ENCODE measurements at regions not wholly inside any gene's neighbourhood (a gene's known extent, or its start where the extent isn't known, plus 50 kb on each side); places are given as distances from the start of the nearest gene placed in this dataset.

DNA sequence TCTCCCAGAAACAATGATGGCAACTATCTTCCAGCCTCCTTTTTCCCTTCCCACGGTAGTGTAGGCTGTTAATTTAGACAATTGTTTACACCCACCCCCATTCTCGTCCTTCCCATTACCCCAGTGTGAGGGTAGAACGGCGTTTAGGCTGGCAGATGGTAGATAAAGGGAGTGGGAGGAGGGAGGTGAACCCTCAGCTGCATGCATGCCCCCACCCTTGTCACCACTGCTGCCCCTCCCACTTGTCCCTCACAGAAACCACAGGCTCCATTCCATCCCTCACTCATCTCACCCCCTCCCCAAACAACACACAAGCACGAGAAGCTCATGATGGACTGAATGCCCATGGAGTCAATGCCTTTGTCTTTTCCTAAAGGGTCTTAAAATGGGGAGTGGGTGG lies 107.9 kb upstream of the PARD3B start:
- no peak for TF ChIP-seq POLR2AphosphoS5 (IDR thresholded peaks at IDR 0.05)
- TF ChIP-seq, protein P1, sequence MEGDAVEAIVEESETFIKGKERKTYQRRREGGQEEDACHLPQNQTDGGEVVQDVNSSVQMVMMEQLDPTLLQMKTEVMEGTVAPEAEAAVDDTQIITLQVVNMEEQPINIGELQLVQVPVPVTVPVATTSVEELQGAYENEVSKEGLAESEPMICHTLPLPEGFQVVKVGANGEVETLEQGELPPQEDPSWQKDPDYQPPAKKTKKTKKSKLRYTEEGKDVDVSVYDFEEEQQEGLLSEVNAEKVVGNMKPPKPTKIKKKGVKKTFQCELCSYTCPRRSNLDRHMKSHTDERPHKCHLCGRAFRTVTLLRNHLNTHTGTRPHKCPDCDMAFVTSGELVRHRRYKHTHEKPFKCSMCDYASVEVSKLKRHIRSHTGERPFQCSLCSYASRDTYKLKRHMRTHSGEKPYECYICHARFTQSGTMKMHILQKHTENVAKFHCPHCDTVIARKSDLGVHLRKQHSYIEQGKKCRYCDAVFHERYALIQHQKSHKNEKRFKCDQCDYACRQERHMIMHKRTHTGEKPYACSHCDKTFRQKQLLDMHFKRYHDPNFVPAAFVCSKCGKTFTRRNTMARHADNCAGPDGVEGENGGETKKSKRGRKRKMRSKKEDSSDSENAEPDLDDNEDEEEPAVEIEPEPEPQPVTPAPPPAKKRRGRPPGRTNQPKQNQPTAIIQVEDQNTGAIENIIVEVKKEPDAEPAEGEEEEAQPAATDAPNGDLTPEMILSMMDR (IDR thresholded peaks at IDR 0.05) = no peak
- TF ChIP-seq POLR2A (IDR thresholded peaks at IDR 0.05) = no peak
- TF ChIP-seq EP300 (IDR thresholded peaks at IDR 0.05; ENCODE audit: low read depth) = no peak
